MG63 (cell line): ENCODE measurements at regions not wholly inside any gene's neighbourhood (a gene's known extent, or its start where the extent isn't known, plus 50 kb on each side); places are given as distances from the start of the nearest gene placed in this dataset.

Experiments
- DNase-seq: peaks from one replicate; pipeline ENCODE4 v3.0.0-alpha.2; 2020
- H3K27me3 ChIP-seq: fragments of 250-450 bp; sonication (Bioruptor Pico); 2 replicates; pipeline ENCODE4 v1.5.1; 2020; ENCODE audit warnings: mild to moderate bottlenecking, moderate library complexity
- H3K36me3 ChIP-seq: fragments of 250-450 bp; sonication (Bioruptor Pico); 2 replicates; pipeline ENCODE4 v1.5.1; 2020; ENCODE audit warnings: mild to moderate bottlenecking, moderate library complexity
- H3K4me3 ChIP-seq: fragments of 250-450 bp; sonication (Bioruptor Pico); 2 replicates; pipeline ENCODE4 v1.5.1; 2020; ENCODE audit warnings: mild to moderate bottlenecking, moderate library complexity
- H3K9me3 ChIP-seq: fragments of 250-450 bp; sonication (Bioruptor Pico); 2 replicates; pipeline ENCODE4 v1.5.1; 2020; ENCODE audit warnings: mild to moderate bottlenecking, moderate library complexity

GRCh38 chr10:129244298-129244697 lies 222.7 kb upstream of the MGMT start:
- no peak overlapping the region for H3K4me3 ChIP-seq
- H3K9me3 ChIP-seq: no peaks in the 10 kb centered on the region
- no peaks in the 10 kb centered on the region for H3K36me3 ChIP-seq
- no peak for DNase-seq
- H3K27me3 ChIP-seq: no peaks in the 10 kb centered on the region; the same call in 1 of the 2 replicates

DNA sequence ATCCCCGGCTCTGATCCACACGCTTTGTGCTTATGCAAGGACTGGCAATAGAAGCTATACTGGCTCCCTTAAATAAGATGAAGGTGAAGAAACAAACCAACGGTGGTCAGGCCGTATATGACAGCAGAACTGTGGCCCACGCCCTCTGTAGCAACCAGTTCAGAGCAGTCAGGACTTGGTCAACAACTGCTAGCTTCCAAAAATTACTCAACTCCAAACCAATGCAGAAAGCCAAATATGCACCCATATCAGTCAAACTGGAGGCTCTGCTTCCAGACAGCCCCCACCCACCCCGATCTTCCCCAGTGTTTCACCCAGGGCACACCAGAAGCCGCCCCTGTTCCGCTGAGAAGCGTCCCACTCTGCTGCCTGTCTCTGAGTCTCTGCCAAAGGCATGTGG lies 222.3 kb upstream of the MGMT start:
- no peaks in the 10 kb centered on the region; the same call in 1 of the 2 replicates for H3K27me3 ChIP-seq
- DNase-seq: no peak

DNA sequence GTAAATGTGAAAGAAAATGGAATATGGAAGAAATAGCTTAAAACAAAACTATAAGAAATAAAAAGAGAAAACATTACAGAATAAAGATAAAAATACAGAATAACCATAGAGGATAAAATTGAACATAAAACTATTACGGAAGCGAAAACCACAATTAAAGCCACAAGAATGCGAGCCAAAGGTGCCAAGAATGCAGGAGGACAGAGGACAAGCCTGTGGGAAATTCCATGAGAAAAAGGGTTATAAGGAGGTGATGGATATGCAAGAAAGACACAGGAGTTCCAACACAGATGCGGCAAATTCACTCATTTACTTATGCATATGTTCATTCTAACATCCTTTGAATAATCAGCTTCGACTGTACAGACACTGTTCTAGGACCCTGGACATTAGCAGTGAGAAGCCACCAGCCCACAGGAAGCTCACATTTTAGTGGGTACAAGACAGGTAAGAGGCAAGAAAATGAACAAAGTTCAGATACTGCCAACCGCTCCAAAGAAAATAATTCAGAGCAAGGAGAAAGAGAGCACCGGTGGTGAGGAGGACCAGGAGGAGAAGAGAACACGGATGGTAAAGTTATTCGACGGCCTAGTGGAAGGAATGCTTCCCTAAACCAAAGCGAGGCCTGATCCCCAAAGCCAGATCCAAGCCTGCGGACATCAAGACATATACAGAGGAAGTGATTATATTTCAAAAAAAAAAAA lies 213.7 kb upstream of the MGMT start:
- Histone ChIP-seq H3K27me3 (peaks cover 6% of the 10 kb centered on the region; the same call in 1 of the 2 replicates), H3K36me3 (no peaks in the 10 kb centered on the region), H3K9me3 (no peaks in the 10 kb centered on the region), H3K4me3 (no peak overlapping the region)
- no peak for DNase-seq

More for the DNA sequence above, 222.3 kb upstream of the MGMT start:
- Histone ChIP-seq H3K36me3 (no peaks in the 10 kb centered on the region), H3K4me3 (no peak overlapping the region), H3K9me3 (no peaks in the 10 kb centered on the region)

DNA sequence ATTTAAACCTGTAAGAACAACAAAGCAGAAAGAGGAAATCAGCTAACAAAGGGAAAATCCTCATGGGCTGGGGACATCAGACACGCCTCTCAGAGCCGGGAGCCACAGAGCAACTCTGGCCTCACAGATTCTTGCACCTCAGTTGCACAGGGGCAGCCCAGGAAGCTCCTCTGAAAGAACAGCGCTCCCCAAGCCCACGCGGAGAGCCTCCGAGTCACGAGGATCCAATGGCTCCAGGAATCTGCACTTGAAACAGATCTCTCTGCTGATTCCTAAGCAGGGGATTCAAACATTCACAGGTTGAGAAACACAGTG lies 213.2 kb upstream of the MGMT start:
- no peak for DNase-seq
- Histone ChIP-seq H3K4me3 (no peak overlapping the region), H3K36me3 (no peaks in the 10 kb centered on the region), H3K27me3 (peaks cover 6% of the 10 kb centered on the region; the same call in 1 of the 2 replicates), H3K9me3 (no peaks in the 10 kb centered on the region)

GRCh38 chr10:129258283-129258923 lies 208.6 kb upstream of the MGMT start:
- no peaks in the 10 kb centered on the region for H3K36me3 ChIP-seq
- DNase-seq: no peak
- H3K4me3 ChIP-seq: no peak overlapping the region

DNA sequence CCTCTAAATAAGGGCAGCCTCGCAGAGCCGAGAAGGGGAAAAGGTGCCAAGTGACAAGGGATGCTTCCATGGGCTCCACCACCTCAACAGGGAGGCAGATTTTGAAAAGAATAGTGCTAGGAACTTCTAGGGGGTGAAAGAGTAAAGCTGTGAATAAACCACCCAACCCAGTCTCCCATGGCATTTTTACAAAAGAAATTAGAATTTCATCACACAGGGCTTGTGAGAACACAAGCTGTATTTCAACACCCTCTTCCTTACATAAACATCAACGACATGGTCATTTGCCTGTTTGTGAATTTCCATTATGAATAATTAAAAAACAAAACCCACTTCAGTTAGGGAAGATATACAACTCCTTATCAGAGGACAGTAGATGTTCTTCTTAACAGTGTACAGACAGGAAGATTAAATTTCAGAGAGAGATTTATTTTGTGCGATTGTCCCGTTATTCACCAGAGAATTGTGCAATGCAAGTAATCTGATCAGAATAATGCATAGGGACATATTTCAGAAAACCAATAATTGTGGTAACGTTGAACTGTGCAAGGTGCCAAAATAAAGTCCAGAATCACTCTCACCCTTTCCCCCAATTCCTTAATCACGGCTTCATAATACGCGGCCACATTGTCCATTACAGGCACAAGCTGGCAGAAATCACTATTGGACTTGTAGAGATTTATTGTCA lies 207.8 kb upstream of the MGMT start:
- H3K36me3 ChIP-seq: no peaks in the 10 kb centered on the region
- peaks cover 3% of the 10 kb centered on the region; the same call in 1 of the 2 replicates for H3K27me3 ChIP-seq
- no peak for DNase-seq
- no peak overlapping the region for H3K4me3 ChIP-seq
- no peaks in the 10 kb centered on the region for H3K9me3 ChIP-seq

More at GRCh38 chr10:129258283-129258923, 208.6 kb upstream of the MGMT start:
- H3K9me3 ChIP-seq: no peaks in the 10 kb centered on the region
- peaks cover 6% of the 10 kb centered on the region; the same call in 1 of the 2 replicates for H3K27me3 ChIP-seq

DNA sequence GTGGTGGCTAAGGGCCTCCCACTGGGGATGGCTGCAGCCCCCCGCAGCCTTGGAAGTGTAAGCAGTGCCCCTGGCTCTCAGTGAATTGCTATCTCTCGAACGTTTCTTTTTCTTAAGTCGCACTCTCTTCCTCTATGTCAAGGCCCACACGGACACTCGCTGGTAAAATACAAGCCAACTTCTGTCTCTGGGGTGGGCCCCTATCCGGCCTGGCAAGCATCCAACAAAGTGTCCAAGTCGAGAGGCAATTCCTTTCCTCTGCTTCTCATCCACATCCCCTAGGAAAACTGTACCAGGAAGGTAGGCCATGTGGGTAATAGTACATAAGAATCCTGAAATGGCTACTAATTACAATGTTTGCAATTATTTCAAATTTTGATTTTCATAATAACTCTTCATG lies 194.9 kb upstream of the MGMT start:
- Histone ChIP-seq H3K9me3 (no peaks in the 10 kb centered on the region), H3K4me3 (no peak overlapping the region), H3K27me3 (peaks cover under 1% of the 10 kb centered on the region; the same call in 1 of the 2 replicates), H3K36me3 (no peaks in the 10 kb centered on the region)
- no peak for DNase-seq

DNA sequence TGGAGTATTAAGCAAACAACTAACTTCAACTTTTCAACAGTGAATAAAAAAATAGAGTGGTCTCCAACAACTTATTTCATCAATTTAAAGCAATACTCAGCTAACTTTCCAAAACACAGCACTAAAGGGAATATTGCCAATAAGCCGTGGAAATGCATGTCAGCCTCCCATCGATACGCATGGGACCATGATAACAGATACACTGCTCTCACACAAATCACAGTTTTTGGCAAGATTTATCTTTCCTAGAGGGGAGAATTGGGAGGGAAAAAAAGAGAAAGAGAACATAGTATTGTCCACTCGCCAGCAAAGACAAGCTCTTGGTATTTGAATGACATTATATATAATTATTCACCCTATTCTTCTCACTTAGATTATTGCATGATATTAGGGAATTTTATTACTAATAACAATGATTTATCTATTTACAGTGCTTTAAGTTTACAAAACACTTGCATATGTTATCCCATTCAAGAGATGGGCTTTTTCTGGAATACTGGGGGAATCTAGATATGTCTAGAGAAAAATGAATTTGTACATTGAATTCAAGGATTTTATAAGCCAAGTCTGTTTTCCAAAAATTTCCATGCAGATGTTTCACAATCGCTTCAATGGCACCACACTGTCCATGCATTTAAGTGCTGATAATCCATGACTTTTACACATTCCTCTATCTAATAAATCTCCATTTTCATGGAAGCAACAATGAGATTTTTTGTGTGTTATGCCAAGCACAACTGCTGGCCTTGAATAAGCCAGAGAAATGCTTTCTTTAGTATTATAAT lies 194.0 kb upstream of the MGMT start:
- Histone ChIP-seq H3K36me3 (no peaks in the 10 kb centered on the region), H3K9me3 (no peaks in the 10 kb centered on the region), H3K27me3 (no peaks in the 10 kb centered on the region), H3K4me3 (no peak overlapping the region)
- DNase-seq: no peak

GRCh38 chr10:129273860-129274259 lies 193.2 kb upstream of the MGMT start:
- no peak for DNase-seq
- no peaks in the 10 kb centered on the region for H3K9me3 ChIP-seq
- no peak overlapping the region for H3K4me3 ChIP-seq
- no peaks in the 10 kb centered on the region for H3K36me3 ChIP-seq
- no peaks in the 10 kb centered on the region for H3K27me3 ChIP-seq

DNA sequence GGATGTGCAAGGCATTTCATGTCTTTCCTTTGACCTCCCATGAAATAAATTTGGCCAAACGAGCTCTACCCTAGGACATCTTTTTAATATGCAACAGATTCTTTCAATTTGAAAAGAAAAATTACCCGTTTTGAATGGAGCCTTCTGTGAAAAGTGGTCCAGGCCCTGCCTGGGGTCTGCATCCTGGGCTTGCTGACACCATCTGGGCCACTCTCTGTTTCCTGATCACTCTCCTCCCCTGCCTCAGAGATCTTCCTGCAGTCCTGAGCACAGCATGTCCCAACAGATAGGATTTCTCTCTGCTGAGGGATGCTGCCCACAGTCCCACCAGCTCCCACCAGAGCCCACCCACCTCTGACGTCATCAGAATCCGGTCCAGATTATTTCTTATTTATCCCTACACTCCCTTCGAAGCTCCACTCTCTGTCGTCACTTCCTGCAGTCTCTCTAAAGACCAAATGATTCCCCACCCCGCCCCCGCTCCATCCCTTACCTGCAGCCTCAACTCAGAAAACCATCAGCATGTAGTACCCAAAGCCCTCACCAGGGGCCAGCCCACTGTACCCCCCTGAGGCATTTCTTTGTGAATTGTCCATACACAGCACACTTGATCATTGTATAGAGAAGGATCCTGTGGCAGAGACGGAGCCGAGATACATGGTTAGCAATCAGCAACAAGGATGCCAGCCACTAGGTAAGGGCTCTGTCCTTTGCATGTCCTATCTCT lies 192.1 kb upstream of the MGMT start:
- H3K27me3 ChIP-seq: no peaks in the 10 kb centered on the region
- H3K9me3 ChIP-seq: no peaks in the 10 kb centered on the region
- DNase-seq: no peak

GRCh38 chr10:129275886-129276285 lies 191.2 kb upstream of the MGMT start:
- Histone ChIP-seq H3K9me3 (no peaks in the 10 kb centered on the region), H3K27me3 (peaks cover 2% of the 10 kb centered on the region; the same call in 1 of the 2 replicates), H3K36me3 (no peaks in the 10 kb centered on the region), H3K4me3 (no peak overlapping the region)
- no peak for DNase-seq

More for the DNA sequence above, 192.1 kb upstream of the MGMT start:
- Histone ChIP-seq H3K36me3 (no peaks in the 10 kb centered on the region), H3K4me3 (no peak overlapping the region)

GRCh38 chr10:129277084-129277483 lies 190.0 kb upstream of the MGMT start:
- Histone ChIP-seq H3K4me3 (no peak overlapping the region), H3K36me3 (no peaks in the 10 kb centered on the region), H3K9me3 (no peaks in the 10 kb centered on the region), H3K27me3 (peaks cover 2% of the 10 kb centered on the region)
- no peak for DNase-seq

DNA sequence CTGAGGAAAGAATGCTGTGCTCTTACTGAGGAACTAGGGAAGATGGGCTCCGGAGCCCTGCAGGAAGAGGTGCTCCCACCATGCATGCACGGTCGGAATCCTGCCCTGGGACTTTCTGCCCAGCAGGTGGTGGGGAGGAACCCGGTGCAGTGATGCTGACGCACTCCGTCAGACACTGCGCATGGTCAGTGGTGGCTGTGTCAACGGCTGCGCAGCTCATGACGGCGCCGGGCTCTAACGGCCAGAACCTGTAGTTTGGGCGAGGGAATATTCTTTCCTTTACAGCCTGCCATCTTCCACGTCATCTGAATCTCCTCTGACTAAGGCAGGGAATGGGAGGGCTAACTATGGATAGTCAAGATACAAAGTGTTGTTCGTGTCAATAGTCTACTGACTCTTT lies 189.2 kb upstream of the MGMT start:
- no peak for DNase-seq
- Histone ChIP-seq H3K9me3 (peaks cover 5% of the 10 kb centered on the region), H3K4me3 (no peak overlapping the region), H3K27me3 (peaks cover 2% of the 10 kb centered on the region), H3K36me3 (no peaks in the 10 kb centered on the region)

DNA sequence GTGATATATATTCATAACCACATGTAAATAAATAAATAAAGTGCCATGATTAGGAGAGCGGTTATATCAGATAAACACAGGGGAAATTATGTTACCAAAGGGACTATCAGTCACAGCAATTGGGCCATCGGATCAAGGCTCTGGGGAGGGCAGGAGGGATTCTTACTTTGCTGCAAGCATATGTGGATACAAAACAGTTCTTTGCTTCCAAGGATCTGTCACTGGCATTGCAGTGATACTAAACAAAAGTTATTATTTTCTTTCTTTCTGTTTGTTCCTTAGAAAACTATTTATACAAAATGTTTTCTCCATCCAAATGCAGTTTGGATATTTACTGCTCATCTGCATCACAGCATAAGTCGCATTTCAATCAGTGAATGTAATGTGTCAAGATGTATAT lies 188.4 kb upstream of the MGMT start:
- Histone ChIP-seq H3K36me3 (no peaks in the 10 kb centered on the region), H3K4me3 (no peak overlapping the region), H3K27me3 (peaks cover 2% of the 10 kb centered on the region), H3K9me3 (peaks cover 5% of the 10 kb centered on the region)
- no peak for DNase-seq

GRCh38 chr10:129279446-129280154 lies 187.4 kb upstream of the MGMT start:
- DNase-seq: no peak
- H3K36me3 ChIP-seq: no peaks in the 10 kb centered on the region
- peaks cover 5% of the 10 kb centered on the region for H3K9me3 ChIP-seq
- H3K27me3 ChIP-seq: peaks cover 2% of the 10 kb centered on the region
- H3K4me3 ChIP-seq: no peak overlapping the region

DNA sequence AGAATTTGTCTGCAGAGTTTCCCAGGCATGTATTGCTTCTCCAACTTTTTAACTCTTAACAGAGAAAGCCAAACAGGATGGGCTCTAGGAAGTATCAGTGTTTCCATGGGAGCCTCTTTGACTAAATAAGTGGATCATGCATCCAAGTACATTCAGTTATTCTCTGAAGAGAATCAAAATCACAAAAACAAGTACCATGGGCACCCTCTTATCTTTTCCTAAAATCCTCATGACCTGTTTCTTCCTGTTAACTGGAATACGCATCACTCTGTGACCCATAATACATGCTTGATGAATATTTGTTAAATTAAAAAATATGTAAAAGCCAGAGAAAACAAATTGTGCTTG lies 186.9 kb upstream of the MGMT start:
- no peak overlapping the region for H3K4me3 ChIP-seq
- no peak for DNase-seq
- peaks cover 5% of the 10 kb centered on the region for H3K9me3 ChIP-seq
- peaks cover 2% of the 10 kb centered on the region for H3K27me3 ChIP-seq
- no peaks in the 10 kb centered on the region for H3K36me3 ChIP-seq
